HG02678 (cell line): ENCODE measurements at regions not wholly inside any gene's neighbourhood (a gene's known extent, or its start where the extent isn't known, plus 50 kb on each side); places are given as distances from the start of the nearest gene placed in this dataset.

Experiments used
- ATAC-seq: cut with Tn5 transposase; IDR thresholded peaks from one replicate; pipeline ENCODE4 v1.9.1; 2021; ENCODE audit warnings: mild to moderate bottlenecking, moderate library complexity; ENCODE audit not compliant: unreplicated experiment

DNA sequence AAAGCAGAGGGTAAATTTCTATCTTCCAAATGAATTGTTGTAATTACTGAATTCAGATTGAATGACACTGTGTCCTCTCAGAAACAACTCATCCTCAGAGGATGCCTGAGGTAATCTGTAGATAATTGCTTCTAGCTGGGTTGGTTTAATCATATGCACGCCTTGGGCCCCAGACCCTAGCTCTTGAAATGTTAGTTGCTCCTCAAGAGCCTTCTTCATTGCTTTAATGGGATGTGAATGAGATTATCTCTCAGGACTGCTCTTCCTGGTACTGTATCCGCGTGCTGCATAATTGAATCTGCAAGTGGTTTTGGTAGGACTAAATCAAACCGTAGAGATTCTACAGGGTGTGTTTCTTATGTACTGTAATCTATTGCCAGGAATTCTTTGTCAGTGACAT lies 569.3 kb upstream of the NEGR1 start:
- no peak for ATAC-seq

DNA sequence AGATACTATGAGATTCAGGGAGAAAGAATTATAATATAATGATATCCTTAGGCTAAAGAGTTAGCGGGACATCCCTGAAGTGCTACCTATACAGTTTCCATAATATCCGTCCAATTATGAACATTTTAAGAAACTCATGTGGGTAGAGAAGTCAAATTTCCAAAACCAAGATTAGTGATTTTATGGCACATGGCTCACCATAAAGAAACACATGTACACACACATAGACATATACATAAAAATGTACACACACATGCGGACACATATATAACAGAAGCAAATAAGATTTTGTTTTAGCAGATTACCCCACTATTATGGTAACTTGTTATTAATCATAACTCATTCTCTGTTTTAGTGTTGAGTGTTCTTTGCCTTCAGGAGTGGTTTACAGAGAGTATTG lies 566.7 kb upstream of the NEGR1 start:
- ATAC-seq = no peak

DNA sequence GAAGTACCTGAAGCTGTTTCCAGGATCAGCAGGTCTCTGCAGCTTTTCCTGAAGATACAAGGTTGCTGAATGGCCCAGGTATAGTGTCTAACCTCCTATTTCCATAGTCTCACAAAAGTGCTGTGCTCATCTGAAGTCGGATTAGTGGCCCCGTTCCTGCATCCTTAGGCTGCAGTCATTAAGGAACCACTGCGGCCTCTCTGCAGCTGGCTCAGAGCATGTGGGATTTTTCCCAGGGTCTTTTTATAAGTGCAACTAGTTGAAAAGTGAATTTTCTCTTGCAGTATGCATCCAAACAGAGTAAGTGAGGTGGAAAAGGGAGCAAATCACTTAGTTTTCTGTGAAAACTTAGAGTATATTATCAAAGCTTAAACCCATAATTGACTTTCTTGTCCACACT lies 565.3 kb upstream of the NEGR1 start:
- ATAC-seq = no peak

DNA sequence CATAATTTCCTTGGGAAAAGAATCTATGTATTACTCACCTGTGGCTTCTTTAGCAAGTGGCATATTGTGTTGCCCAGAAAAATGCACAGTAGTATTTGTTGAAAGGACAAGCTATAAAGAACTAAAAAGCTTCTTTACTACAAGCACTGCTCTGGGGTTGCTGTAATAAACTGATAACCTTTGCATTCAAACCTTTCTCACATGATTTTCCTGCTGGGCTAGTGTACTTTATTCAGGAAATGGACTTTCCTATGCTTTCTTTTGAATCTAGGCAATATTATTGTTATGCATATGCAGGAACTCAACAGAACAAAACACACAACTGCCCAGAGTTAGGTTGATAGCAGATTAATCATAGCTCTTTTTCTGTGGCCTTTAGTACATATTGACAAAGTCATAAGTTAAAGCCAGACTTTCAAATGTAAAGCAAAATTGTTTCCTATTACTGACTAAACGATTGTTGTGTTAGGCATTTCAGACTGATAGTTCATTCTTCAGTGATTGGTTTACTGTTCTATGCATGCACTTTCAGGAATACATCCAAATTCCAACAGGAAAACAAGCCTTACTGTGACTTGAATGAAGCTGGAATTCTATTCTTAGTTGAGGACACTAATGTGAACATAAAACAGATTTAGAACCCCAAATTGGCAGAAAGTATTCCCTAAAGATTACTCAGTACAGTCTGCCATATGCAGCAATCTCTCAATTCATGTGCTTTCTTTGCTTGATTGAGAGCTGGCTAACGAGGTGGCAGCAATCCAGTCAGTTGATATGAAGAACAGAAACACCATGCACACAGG lies 564.3 kb upstream of the NEGR1 start:
- no peak for ATAC-seq

DNA sequence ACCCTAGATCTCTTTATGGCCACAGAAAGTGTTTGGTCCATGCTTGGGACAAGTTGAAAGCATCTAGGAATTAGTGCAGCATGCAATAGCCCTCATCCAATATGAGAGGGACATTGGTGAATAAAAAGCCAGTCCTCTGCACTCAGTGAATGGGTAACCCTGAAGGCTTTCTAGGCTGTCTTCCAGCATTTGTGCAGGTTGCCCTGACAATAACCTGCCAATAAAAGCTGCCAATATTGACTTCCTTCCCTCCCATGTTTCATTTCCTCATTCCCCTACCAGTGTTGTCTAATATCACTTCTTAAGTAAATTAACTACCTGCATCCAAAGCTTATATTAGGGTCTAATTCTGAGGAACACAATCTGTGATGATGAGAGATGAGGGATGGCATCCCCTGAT lies 563.6 kb upstream of the NEGR1 start:
- no peak for ATAC-seq

DNA sequence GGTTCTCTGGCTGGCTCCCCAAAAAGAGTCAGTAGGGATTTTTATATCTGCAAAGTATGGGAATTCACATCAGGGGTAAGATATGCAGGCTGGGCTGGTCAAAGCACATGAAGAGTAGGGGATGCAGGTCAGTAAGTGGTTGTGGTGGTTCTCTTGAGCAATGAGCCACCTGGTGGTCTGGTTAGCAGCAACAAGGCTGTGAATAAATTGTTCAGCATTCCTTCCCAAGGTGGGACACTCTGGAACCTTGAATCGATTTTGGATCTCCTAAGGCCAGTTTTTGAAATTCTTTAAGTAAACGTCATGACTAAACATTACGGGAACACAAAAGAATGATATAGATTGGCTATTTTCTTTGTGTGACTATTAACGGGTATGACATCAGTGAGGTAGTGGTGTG lies 563.0 kb upstream of the NEGR1 start:
- no peak for ATAC-seq

GRCh38 chr1:72837781-72838180 lies 555.4 kb upstream of the NEGR1 start:
- ATAC-seq = no peak

- no peak for ATAC-seq
These were observed 548.5 kb upstream of the NEGR1 start for GRCh38 chr1:72830606-72831390.

GRCh38 chr1:72827278-72827677 lies 544.9 kb upstream of the NEGR1 start:
- ATAC-seq = no peak

GRCh38 chr1:72804541-72804940 lies 522.2 kb upstream of the NEGR1 start:
- ATAC-seq = no peak

DNA sequence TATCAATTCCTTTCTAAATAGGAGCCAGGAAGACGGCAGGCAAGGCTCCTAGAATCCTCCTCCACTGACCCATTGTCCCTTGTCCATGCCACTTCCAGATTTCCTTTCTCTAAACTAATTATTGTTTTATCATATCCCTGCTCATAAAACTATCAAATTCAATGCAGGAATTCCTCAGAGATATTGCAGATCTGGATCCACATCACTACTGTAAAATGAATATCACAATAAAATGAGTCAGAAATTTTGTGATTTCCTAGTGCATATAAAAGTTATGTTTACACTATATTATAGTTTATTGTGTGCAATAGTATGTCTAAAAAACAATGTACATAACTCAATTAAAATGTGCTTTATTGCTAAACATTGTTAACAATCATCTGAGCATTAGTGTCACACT lies 498.7 kb upstream of the NEGR1 start:
- ATAC-seq = no peak

DNA sequence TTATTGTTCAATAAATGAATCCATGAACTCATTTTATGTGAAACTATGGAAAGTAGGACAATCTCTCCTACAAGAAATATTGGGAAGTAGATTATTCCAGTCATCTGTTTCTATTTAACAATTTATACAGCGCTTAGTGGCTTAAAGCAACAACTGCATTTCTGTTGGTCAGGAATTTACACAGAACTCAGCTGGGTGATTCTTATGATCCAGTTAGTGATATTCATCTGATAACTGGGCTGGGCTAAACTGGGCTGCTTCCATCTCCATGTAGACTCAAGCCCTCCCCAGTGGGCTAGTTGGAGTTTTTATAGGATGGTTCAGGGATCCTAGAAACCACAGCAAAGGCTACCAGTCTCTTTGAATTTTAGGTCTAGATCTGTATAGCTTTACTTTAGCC lies 497.9 kb upstream of the NEGR1 start:
- no peak for ATAC-seq

DNA sequence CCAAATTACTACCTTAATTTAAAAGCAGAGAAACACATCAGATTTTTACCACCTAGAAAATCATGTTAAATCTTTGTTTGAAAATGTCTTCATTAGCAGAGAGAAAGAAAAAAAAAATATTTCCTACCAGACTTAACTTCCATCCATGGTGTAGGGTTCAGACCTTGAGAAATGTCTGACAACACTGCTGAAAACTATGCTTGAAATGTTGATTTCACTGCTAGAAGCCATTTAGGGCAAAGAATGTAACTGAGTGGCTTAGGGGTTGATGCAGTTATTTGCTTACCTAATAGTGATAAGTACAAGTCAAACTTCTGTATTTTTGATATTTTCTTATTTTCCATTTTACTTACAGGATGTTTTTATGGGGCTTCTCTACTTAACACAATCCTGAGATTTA lies 495.6 kb upstream of the NEGR1 start:
- no peak for ATAC-seq

GRCh38 chr1:72763481-72763880 lies 481.1 kb upstream of the NEGR1 start:
- no peak for ATAC-seq

GRCh38 chr1:72759486-72759885 lies 477.1 kb upstream of the NEGR1 start:
- no peak for ATAC-seq

DNA sequence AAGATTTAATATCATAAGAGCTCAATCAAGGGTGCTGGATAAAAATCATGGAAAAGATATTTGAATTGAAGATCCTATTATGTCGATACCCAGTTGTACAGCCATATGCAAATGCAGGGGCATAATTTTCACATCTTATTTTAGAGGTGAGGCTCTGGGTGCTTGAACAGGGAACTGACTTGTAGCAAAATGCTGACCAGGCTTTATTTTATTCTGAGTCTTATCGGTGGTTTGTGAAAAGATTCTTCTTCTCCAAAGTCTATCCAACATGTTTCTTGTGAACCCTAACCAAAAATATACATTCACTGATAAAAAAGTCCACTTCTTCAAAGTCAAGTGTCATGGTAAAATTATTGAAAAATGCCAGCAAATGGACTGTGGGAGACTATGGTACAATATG lies 475.5 kb upstream of the NEGR1 start:
- ATAC-seq = no peak

GRCh38 chr1:72745413-72745812 lies 463.1 kb upstream of the NEGR1 start:
- ATAC-seq = no peak

DNA sequence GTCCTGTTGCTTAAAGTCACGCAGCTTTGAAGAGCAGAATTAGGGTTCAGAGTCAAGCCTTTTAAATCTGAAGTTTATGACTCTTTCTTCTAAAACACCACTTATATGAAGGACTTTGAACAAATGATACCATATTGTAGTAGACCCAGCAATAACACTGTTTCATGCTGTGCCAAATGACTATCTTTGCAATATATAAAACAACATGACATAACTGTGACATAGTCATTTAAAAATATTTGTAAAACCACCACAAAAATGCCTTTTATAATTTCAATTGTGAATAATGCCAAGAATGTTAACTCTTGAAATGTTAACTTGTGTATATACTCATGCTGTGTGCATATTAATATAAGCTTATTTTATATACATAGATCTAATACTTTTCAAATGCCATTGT lies 452.1 kb upstream of the NEGR1 start:
- ATAC-seq = no peak

GRCh38 chr1:72724951-72725861 lies 442.9 kb upstream of the NEGR1 start:
- no peak for ATAC-seq

GRCh38 chr1:72705921-72706320 lies 423.6 kb upstream of the NEGR1 start:
- ATAC-seq = no peak

- ATAC-seq = no peak
These were observed 422.6 kb upstream of the NEGR1 start for GRCh38 chr1:72704841-72705477.
